Left cardiac atrium (tissue), 4 donors: ENCODE measurements at regions not wholly inside any gene's neighbourhood (a gene's known extent, or its start where the extent isn't known, plus 50 kb on each side); places are given as distances from the start of the nearest gene placed in this dataset.

Source experiments
- ATAC-seq, 2 donors: fragments of 200-7000 bp; cut with Tn5 transposase; one replicate each; pipeline ENCODE4 v1.9.1; 2020; ENCODE audit warnings: mild to moderate bottlenecking in 2 of 2, moderate library complexity in 2 of 2
- DNase-seq: peaks from one replicate; pipeline ENCODE4 v3.0.0-alpha.2; 2020
- intact Hi-C, 2 donors: fragments of 100-400 bp; cut with DNase I; formaldehyde crosslinking; loops; one replicate each; pipeline versions ENCODE4 v1.14.1 to v1.15.1; 2022 to 2023
- donor health status: DM: no; HTN: yes; CAD: no.
- donor health status: DM: no; HTN: yes; CAD: no; lungs with severe emphysema.
- donor health status: DM: yes; HTN: yes; CAD: no.
- donor health status: Dilated cardiomyopathy.

- peak in 1 of 2 donors; percentile 30 for ATAC-seq
- intact Hi-C loops, result no loop called here
- no peak for DNase-seq
Observed at GRCh38 chrX:30957753-30958152, 68.7 kb upstream of the TAB3 start.

GRCh38 chrX:30955687-30956086 lies 66.6 kb upstream of the TAB3 start:
- ATAC-seq (no peak), DNase-seq (no peak)
- intact Hi-C loops, result no loop called here

GRCh38 chrX:30951003-30951402 lies 61.9 kb upstream of the TAB3 start:
- intact Hi-C loops, result no loop called here
- no peak for ATAC-seq
- DNase-seq, result no peak

- intact Hi-C loops, result no loop called here
- DNase-seq (no peak), ATAC-seq (no peak)
Observed at GRCh38 chrX:30950391-30950790, 61.3 kb upstream of the TAB3 start.

GRCh38 chrX:30949554-30949953 lies 60.5 kb upstream of the TAB3 start:
- no peak for DNase-seq
- no peak for ATAC-seq
- intact Hi-C loops, result no loop called here

GRCh38 chrX:30948626-30949025 lies 59.6 kb upstream of the TAB3 start:
- ATAC-seq (no peak), DNase-seq (no peak)
- intact Hi-C loops, result no loop called here

- DNase-seq (no peak), ATAC-seq (no peak)
- intact Hi-C loops, result no loop called here
Observed at GRCh38 chrX:30948051-30948450, 59.0 kb upstream of the TAB3 start.

GRCh38 chrX:30943984-30944383 lies 54.9 kb upstream of the TAB3 start:
- intact Hi-C loops, result no loop called here
- no peak for ATAC-seq
- DNase-seq, result no peak

GRCh38 chrX:30941898-30942297 lies 52.8 kb upstream of the TAB3 start:
- DNase-seq (no peak), ATAC-seq (no peak)
- intact Hi-C loops, result no loop called here

- no peak for DNase-seq
- intact Hi-C loops, result no loop called here
- no peak for ATAC-seq
Observed at GRCh38 chrX:30939928-30940327, 50.9 kb upstream of the TAB3 start.
